ENCODE measurements at regions not wholly inside any gene's neighbourhood (a gene's known extent, or its start where the extent isn't known, plus 50 kb on each side); places are given as distances from the start of the nearest gene placed in this dataset.
"Not testable (repeated sequence)": the region's sequence is repeated elsewhere in the genome, so short reads cannot be mapped to it uniquely, and the experiment has no call there.

- not testable (repeated sequence) for TF ChIP-seq POLR2A (IDR thresholded peaks at IDR 0.05; ENCODE audit: low read depth); CTCF (IDR thresholded peaks at IDR 0.05)
Observed at GRCh38 chr4:87919304-87919703, 56.2 kb upstream of the SPP1 start.
